AG10803 (cell line): ENCODE measurements at regions not wholly inside any gene's neighbourhood (a gene's known extent, or its start where the extent isn't known, plus 50 kb on each side); places are given as distances from the start of the nearest gene placed in this dataset.
"Not testable (repeated sequence)": the region's sequence is repeated elsewhere in the genome, so short reads cannot be mapped to it uniquely, and the experiment has no call there.

ENCODE experiments used
- DNase-seq: peaks from one replicate; pipeline ENCODE4 v3.0.0; 2010; ENCODE audit warnings: low read depth
- H3K4me3 ChIP-seq: 2 replicates; pipeline ENCODE4 v1.5.1; 2011; ENCODE audit warnings: mild to moderate bottlenecking, low read length, control low read depth
- CTCF ChIP-seq: conservative IDR thresholded peaks from 2 replicates; pipeline ENCODE4 v1.5.1; 2011; ENCODE audit warnings: mild to moderate bottlenecking, low read length, control low read depth, inconsistent platforms

DNA sequence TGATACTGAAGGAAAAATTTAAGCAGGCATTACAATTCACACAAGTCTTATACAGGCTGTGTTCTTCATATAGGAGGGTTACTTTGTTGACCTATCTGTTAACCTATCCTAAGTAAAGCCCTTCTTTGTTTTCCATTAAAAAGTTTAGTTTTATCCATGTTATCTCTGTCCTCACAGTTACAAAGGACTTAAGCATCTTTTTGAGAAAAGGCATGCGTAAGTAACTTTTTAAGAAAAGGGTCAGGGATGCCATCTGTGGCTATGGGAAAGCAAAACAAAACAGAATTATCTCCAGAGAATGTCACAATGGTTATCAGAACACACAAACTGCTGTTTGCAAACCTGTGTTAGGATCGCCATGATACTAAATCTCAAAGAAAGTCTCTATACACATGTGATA is 295.8 kb upstream of the MTPN start:
- TF ChIP-seq CTCF: no peak
- no peak overlapping the region for H3K4me3 ChIP-seq
- no peak for DNase-seq

DNA sequence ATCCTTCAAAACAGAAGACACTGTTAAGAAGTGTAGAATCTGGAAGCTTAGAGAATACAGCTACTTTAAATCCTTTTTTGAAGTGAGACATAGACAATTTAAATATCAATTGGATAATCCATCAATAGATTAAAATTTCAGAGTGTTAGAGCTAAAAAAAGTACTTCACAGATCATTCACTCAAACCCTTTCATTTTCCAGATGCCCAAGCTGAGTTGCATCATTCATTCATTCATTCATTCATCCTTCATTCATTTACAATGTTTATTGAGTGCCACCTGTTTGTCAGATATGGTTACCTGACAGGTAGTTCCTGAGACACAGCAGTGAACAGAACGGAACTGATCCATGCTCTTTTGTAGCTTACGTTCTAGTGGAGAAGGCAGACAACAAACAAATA is 290.7 kb upstream of the MTPN start:
- no peak for DNase-seq
- no peak overlapping the region for H3K4me3 ChIP-seq
- no peak for TF ChIP-seq CTCF

- DNase-seq: no peak
- TF ChIP-seq CTCF: no peak
- no peak overlapping the region for H3K4me3 ChIP-seq
Observed at GRCh38 chr7:136266457-136266856, 289.3 kb upstream of the MTPN start.

DNA sequence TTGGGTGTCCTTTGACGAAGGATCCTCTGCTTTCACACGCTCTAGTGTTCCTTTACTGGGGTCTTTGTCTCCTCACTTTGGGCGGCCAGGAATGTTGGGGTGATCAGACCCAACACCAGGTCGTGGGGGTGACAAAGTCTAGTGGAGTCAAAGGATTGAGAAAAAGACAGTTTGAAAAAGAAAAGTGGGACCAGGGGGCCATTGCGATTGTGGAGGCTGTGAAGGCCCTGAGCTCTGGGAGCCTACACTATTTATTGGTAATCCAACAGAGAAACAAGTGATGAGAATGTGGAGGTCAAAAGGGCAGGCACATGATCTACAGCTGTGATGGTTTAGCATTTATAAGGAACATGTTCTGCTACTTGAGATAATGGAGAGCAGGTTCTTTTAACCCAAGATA is 287.1 kb upstream of the MTPN start:
- not testable (repeated sequence) for DNase-seq, H3K4me3 ChIP-seq

DNA sequence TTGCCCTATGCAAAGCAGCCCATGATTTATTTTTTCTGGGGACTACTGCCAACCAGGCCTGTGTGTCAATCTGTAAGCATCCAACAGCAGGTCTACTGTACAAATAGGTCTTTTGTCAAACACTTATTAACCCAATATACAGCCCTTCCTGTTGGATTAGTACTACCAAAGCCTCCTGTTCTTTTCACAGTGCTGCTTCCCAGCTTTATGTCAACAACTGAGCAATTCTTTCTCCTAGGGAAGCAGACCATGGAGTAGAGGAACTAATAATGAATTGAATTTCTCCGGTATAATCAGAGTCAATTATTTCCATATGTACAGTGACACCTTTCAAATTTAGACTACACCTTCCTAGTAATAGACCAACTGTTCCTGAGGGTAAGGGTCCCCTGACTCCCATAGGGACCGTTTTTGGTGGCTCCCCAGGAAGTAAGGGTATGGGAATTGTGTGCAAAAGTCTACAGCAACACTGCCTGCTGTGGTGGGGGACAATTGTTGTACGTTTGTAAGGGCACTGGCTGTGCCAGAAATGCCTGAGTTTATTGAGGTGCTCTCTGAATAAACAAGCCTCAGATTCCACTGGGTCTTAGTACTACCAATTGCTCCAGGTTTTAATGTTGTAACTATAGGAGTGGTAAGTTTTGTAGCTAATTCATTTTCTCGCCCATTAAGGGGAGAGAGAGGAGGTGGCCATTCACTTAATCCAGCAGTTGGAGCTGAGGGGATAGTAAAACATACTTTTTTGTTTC is 286.1 kb upstream of the MTPN start:
- H3K4me3 ChIP-seq, DNase-seq: not testable (repeated sequence)

DNA sequence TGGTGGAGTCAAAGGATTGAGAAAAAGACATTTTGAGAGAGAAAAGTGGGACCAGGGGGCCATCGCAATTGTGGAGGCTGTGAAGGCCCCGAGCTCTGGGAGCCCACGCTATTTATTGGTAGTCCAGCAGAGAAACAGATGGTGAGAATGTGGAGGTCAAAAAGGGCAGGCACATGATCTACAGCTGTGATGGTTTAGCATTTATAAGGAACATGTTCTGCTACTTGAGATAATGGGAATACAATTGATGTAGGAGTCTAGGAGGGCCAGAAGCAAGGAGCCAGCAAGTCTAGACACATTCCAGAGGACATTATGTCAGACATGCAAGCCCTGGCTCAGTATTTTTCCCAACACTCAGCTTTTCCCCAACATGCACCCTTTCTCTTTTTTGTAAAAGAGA is 283.4 kb upstream of the MTPN start:
- DNase-seq, H3K4me3 ChIP-seq: not testable (repeated sequence)

DNA sequence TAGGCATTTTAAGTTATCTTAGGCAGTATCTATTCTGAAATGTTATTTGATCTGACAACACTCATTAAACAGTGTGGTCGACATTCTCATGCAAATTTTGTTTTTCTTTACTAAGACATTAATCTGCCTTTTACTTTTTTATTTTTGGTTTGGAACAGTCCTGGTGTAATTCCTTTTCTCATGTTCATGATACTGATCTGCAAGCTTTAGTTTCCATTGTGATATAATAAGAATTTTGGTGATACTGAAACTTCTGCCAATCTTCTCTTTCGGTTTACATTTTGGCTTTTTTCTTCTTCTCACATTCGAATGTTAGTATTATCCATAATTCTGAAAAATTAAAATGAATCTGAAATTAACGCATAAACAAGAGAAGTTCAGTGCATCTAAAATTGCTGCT is 281.9 kb upstream of the MTPN start:
- no peak for TF ChIP-seq CTCF
- no peak for DNase-seq
- no peak overlapping the region for H3K4me3 ChIP-seq

GRCh38 chr7:136256491-136256890 is 279.3 kb upstream of the MTPN start:
- no peak overlapping the region for H3K4me3 ChIP-seq
- TF ChIP-seq CTCF: no peak
- DNase-seq: no peak

DNA sequence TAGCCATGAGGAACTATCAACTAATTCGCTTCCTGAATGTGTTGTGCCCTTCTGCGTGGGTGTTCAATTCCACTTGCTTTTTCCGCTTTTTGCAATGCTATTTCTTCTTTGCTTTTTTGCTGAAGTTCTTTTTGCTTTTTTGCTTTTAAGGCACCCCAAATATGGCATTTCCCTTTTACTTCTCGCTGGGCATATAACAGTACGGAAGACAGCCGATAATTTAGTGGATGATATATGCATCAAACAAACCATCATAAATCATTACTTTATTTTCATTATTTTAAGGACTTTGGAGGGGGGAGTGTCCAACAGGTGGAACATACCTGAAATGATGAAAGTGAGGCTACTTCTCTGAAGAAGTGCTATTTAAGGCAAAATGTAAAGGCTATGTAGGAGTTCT is 277.0 kb upstream of the MTPN start:
- TF ChIP-seq CTCF: no peak
- no peak for DNase-seq

More for the DNA sequence above, 277.0 kb upstream of the MTPN start:
- no peak overlapping the region for H3K4me3 ChIP-seq
